Gastroesophageal sphincter (tissue), 4 donors: ENCODE measurements at regions not wholly inside any gene's neighbourhood (a gene's known extent, or its start where the extent isn't known, plus 50 kb on each side); places are given as distances from the start of the nearest gene placed in this dataset.
"Not testable (repeated sequence)": the region's sequence is repeated elsewhere in the genome, so short reads cannot be mapped to it uniquely, and the experiment has no call there.

Experiments
- ATAC-seq: fragments of 150-250 bp; one replicate; pipeline ENCODE4 v1.9.1; 2016; ENCODE audit warnings: mild to moderate bottlenecking, moderate library complexity
- H3K27ac ChIP-seq, 4 donors: fragments of 200-600 bp; sonication (generic) in 3 of 4; 1 replicate in 3 of 4; 2 replicates in 1 of 4; pipeline ENCODE4 v1.5.1; 2016 to 2019
- H3K27me3 ChIP-seq: fragments of 200-600 bp; sonication (generic); one replicate; pipeline ENCODE4 v1.5.1; 2019
- H3K36me3 ChIP-seq, 2 donors: fragments of 200-600 bp; sonication (generic); one replicate each; pipeline ENCODE4 v1.5.1; 2019; ENCODE audit warnings: control low read depth in 1 of 2
- H3K4me1 ChIP-seq, 3 donors: fragments of 200-600 bp; sonication (generic); 1 replicate in 2 of 3; 2 replicates in 1 of 3; pipeline ENCODE4 v1.5.1; 2016 to 2019; ENCODE audit warnings: control low read depth in 2 of 3
- H3K4me3 ChIP-seq, 2 donors: fragments of 200-600 bp; sonication (generic); one replicate each; pipeline ENCODE4 v1.5.1; 2019; ENCODE audit warnings: mild to moderate bottlenecking in 1 of 2, moderate library complexity in 1 of 2
- H3K9me3 ChIP-seq, 3 donors: fragments of 200-600 bp; sonication (generic); one replicate each; pipeline ENCODE4 v1.5.1; 2017 to 2019; ENCODE audit warnings: control low read depth in 2 of 3
- EP300 ChIP-seq: sonication (generic); formaldehyde crosslinking; IDR thresholded peaks from one replicate; pipeline ENCODE4 v1.6.1; 2017; ENCODE audit warnings: antibody characterized with exemption, mild to moderate bottlenecking
- POLR2A ChIP-seq, 2 donors: fragments of 450-650 bp; IDR thresholded peaks; one replicate each; pipeline ENCODE4 v1.6.1; 2017; ENCODE audit warnings: antibody characterized with exemption in 2 of 2, mild to moderate bottlenecking in 2 of 2, moderate library complexity in 1 of 2
- POLR2AphosphoS5 ChIP-seq: sonication (generic); formaldehyde crosslinking; IDR thresholded peaks from one replicate; pipeline ENCODE4 v1.6.1; 2017; ENCODE audit warnings: antibody characterized with exemption
- WGBS, 2 donors: methylation state at CpG; one replicate each; pipeline ENCODE4 v1.1.5; 2018; ENCODE audit warnings: low coverage in 1 of 2; 5-methylcytosine and 5-hydroxymethylcytosine counted together
- TF ChIP-seq, protein P1 (sequence below), 4 experiments: fragments of 200-600 bp in 2 of 4; fragments of 450-650 bp in 2 of 4; sonication (generic) in 1 of 4; IDR thresholded peaks; one replicate each; pipeline ENCODE4 v1.5.1; 2017 to 2019; ENCODE audit warnings: antibody characterized with exemption in 4 of 4, mild to moderate bottlenecking in 2 of 4, moderate library complexity in 2 of 4

DNA sequence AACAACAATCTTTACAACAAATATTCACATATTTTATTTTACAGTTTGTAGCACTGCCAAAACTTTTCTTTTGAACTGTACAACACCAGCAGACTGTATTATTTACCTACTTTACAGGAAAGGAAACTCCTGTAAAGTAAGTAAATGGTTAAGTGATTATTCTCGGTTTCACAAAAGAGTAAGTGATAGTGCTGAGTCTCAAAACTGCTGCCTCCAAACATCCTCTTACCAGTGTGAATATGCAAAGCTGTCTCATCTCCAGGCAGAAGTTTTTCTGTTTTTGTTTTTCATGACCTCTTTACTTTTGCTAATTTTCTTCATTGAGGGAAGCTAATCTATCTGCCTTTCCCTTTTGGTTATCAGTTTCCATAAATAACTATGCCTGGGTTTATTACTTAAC is 286.7 kb downstream of the SRGAP2C start:
- no peaks in the 10 kb centered on the region for H3K4me1 ChIP-seq
- ATAC-seq, result no peak
- no peak overlapping the region for H3K27ac ChIP-seq
- peaks cover 0 to 2% (median 0%) of the 10 kb centered on the region in 3 donors for H3K9me3 ChIP-seq
- H3K27me3 ChIP-seq, result no peaks in the 10 kb centered on the region
- H3K36me3 ChIP-seq, result no peaks in the 10 kb centered on the region
- H3K4me3 ChIP-seq, result no peak overlapping the region
- TF ChIP-seq, protein P1, sequence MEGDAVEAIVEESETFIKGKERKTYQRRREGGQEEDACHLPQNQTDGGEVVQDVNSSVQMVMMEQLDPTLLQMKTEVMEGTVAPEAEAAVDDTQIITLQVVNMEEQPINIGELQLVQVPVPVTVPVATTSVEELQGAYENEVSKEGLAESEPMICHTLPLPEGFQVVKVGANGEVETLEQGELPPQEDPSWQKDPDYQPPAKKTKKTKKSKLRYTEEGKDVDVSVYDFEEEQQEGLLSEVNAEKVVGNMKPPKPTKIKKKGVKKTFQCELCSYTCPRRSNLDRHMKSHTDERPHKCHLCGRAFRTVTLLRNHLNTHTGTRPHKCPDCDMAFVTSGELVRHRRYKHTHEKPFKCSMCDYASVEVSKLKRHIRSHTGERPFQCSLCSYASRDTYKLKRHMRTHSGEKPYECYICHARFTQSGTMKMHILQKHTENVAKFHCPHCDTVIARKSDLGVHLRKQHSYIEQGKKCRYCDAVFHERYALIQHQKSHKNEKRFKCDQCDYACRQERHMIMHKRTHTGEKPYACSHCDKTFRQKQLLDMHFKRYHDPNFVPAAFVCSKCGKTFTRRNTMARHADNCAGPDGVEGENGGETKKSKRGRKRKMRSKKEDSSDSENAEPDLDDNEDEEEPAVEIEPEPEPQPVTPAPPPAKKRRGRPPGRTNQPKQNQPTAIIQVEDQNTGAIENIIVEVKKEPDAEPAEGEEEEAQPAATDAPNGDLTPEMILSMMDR (IDR thresholded peaks at IDR 0.05), result no peak
- TF ChIP-seq EP300 (no peak), POLR2AphosphoS5 (no peak), POLR2A (IDR thresholded peaks at IDR 0.05) (no peak)
- WGBS, 2 donors, result 12 to 19% methylated on average over 1 of the region's 1 CpG

DNA sequence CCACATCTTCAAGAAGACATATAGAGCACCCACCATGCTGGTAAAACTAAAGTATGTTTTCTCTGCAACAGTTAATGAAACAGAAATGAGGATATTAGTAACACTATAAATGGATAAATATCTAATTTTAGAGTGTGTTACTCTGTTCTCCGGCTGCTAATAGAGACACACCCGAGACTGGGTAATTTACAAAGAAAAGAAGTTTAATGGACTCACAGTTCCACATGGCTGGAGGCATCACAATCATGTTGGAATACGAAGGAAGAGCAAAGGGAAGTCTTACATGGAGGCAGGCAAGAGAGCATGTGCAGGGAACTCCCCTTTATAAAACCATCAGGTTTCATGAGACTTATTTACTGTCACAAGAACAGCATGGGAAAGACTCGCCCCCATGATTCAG is 287.2 kb downstream of the SRGAP2C start:
- TF ChIP-seq EP300 (no peak), POLR2A (IDR thresholded peaks at IDR 0.05) (no peak), POLR2AphosphoS5 (no peak)
- H3K36me3 ChIP-seq, result no peaks in the 10 kb centered on the region
- no peak for ATAC-seq
- H3K27me3 ChIP-seq, result no peaks in the 10 kb centered on the region
- peaks cover 0 to 7% (median 0%) of the 10 kb centered on the region in 3 donors for H3K9me3 ChIP-seq
- H3K4me3 ChIP-seq, result no peak overlapping the region
- no peak overlapping the region for H3K27ac ChIP-seq
- no peaks in the 10 kb centered on the region for H3K4me1 ChIP-seq
- WGBS, 2 donors, result 60 to 62% methylated on average over 4 of the region's 4 CpGs

DNA sequence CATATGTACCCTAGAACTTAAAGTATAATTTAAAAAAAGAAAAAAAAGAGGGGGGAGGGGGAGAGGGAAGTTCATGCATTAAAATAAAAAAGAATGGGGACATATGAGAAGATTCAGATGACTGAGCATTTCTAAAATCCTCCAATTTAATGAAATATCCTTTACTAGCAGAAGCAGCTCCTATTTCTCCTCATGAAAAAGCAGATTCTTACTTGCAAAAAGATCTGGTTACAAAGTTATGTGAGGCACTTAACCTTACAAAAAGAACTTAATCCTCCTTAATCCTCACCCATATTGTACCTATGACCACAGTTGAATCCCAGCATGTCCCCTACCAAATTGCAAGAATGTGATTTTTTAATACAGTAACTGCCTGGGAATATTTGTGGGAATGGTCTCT is 298.5 kb downstream of the SRGAP2C start:
- Histone ChIP-seq H3K36me3 (no peaks in the 10 kb centered on the region), H3K27me3 (no peaks in the 10 kb centered on the region), H3K4me3 (no peak overlapping the region), H3K9me3 (peaks cover 0 to 17% (median 0%) of the 10 kb centered on the region in 3 donors), H3K4me1 (no peaks in the 10 kb centered on the region), H3K27ac (no peak overlapping the region)
- no peak for ATAC-seq
- TF ChIP-seq EP300, result no peak

DNA sequence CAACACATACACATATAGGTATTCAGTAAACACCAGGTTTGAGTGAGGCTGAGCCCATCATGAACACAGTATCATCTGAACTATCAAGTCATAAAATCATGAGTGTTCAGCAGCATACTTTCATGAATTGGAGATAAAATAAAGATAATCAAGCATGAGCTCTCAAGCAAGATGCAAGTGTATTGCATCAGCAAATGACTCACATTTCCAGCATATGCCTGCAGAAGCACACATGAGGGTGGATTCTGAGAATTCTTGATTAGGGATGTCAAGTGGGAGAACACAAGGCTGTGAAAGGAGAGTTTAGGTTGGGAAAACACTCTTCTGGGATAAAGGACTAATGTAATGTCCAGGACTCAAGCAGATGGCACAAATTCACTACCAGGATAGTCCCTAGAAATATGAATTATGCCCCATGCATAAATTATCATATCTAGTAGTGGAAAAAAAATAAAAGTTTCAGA is 299.2 kb downstream of the SRGAP2C start:
- no peak for ATAC-seq
- no peaks in the 10 kb centered on the region for H3K27me3 ChIP-seq

DNA sequence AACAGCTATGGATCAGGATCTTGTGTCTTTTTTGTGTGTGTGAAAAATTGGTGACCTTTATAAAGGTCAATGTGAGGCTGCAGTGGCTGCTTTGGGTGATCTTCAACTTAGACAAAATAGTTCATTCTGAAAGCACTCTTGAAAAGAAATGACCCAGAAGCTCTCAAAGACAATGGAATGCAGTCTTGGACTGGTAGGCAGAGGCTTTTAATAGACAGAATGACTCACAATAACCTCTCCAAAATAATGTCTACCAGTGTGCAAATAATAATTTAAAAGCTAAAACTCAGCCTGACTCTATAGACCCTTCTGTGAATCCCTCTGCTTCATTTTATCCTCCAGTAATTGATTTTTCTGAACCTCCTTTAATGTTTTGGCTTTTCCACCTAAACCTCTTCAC is 310.0 kb downstream of the SRGAP2C start:
- H3K4me1 ChIP-seq, ATAC-seq, H3K27ac ChIP-seq, H3K36me3 ChIP-seq, H3K4me3 ChIP-seq, H3K27me3 ChIP-seq, H3K9me3 ChIP-seq: not testable (repeated sequence)

More for the DNA sequence above, 299.2 kb downstream of the SRGAP2C start:
- H3K4me3 ChIP-seq, result no peak overlapping the region
- H3K27ac ChIP-seq, result no peak overlapping the region
- TF ChIP-seq POLR2AphosphoS5 (no peak), EP300 (no peak), POLR2A (IDR thresholded peaks at IDR 0.05) (no peak)
- TF ChIP-seq, protein P1 (IDR thresholded peaks at IDR 0.05), result no peak
- no peaks in the 10 kb centered on the region for H3K36me3 ChIP-seq
- H3K9me3 ChIP-seq, result peaks cover 0 to 17% (median 0%) of the 10 kb centered on the region in 3 donors
- H3K4me1 ChIP-seq, result no peaks in the 10 kb centered on the region

DNA sequence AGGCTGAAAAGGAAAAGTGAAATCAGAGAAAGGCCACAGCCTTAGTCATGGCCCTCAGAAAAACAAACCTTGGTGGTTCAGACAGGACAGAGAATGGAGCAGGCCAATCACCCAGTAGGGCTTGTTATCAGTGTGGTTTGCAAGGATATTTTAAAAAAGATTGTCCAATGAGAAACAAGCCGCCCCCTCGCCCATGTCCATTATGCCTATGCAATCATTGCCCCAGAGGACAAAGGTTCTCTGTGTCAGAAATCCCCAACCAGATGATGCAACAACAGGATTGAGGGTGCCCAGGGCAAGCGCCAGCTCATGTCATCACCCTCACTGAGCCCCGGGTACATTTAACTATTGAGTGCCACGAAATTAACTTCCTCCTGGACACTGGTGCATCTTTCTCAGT is 326.7 kb downstream of the SRGAP2C start:
- H3K4me3 ChIP-seq, H3K36me3 ChIP-seq, H3K27me3 ChIP-seq, ATAC-seq, H3K27ac ChIP-seq, H3K4me1 ChIP-seq: not testable (repeated sequence)
- WGBS, 2 donors, result 68% methylated on average over 5 of the region's 5 CpGs; no CpG with 5 or more reads in 1 of the 2 donors
- peaks cover 0 to 34% (median 0%) of the 10 kb centered on the region in 3 donors for H3K9me3 ChIP-seq

DNA sequence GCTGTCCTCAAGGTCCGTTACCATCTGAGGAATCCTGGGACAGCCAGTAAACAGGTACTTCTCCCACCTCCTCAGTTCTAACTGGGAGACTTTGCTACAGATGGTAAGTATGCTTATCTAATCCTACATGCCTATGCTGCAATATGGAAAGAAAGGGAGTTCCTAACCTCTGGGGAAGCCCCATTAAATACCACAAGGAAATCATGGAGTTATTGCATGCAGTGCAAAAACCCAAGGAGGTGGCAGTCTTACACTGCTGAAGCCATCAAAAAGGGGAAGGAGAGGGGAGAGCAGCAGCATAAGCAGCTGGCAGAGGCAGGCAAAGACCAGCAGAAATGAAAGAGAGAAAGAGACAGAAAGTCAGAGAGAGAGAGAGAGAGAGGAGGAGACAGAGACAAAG is 327.1 kb downstream of the SRGAP2C start:
- not testable (repeated sequence) for H3K4me3 ChIP-seq, H3K36me3 ChIP-seq, H3K27ac ChIP-seq, H3K27me3 ChIP-seq, ATAC-seq, H3K4me1 ChIP-seq
- 54% methylated on average over 1 of the region's 1 CpG; no CpG with 5 or more reads in 1 of the 2 donors for WGBS, 2 donors
- H3K9me3 ChIP-seq, result peaks cover 0 to 33% (median 0%) of the 10 kb centered on the region in 3 donors

DNA sequence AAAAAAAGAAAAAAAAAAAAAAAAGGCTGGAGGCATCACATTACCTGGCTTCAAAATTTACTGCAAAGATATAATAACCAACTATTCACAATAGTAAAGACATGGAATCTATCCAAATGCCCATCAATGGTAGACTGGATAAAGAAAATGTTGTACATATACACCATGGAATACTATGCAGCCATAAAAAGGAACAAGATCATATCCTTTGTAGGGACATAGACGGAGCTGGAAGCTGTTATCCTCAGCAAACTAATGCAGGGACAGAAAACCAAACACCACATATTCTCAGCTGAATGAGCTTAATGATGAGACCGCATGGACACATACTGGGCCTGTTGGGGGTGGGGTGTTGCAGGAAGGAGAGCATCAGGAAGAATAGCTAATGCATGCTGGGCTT is 330.5 kb downstream of the SRGAP2C start:
- no peak for ATAC-seq
- TF ChIP-seq EP300 (no peak), POLR2AphosphoS5 (no peak), POLR2A (IDR thresholded peaks at IDR 0.05) (no peak)
- TF ChIP-seq, protein P1 (IDR thresholded peaks at IDR 0.05), result no peak
- Histone ChIP-seq H3K9me3 (peaks cover 0 to 13% (median 0%) of the 10 kb centered on the region in 3 donors), H3K4me1 (peaks cover 0 to 12% (median 4%) of the 10 kb centered on the region in 3 donors), H3K27ac (no peak overlapping the region), H3K36me3 (no peaks in the 10 kb centered on the region), H3K27me3 (peaks cover 27% of the 10 kb centered on the region), H3K4me3 (no peak overlapping the region)
- 78 to 100% methylated on average over 2 of the region's 2 CpGs for WGBS, 2 donors
